Stimulated activated CD4-positive, alpha-beta T cell treated with anti-CD3 and anti-CD28 coated beads, Interleukin-15, amount 100 ng/mL, for 24 hours (primary cell): ENCODE measurements at regions not wholly inside any gene's neighbourhood (a gene's known extent, or its start where the extent isn't known, plus 50 kb on each side); places are given as distances from the start of the nearest gene placed in this dataset.
A peak's percentile ranks its signal among the peaks of the same experiment; 100 is the strongest.
"Not testable (repeated sequence)": the region's sequence is repeated elsewhere in the genome, so short reads cannot be mapped to it uniquely, and the experiment has no call there.

Source experiments
- DNase-seq: peaks from one replicate; pipeline ENCODE4 v3.0.0-alpha.2; 2020

- no peak for DNase-seq
Measured at GRCh38 chr3:188974856-188975599, 196.7 kb upstream of the TPRG1 start.

- no peak for DNase-seq
Measured at GRCh38 chr3:188975600-188976314, 196.0 kb upstream of the TPRG1 start.

GRCh38 chr3:188976407-188976806 lies 195.4 kb upstream of the TPRG1 start:
- no peak for DNase-seq

GRCh38 chr3:188978421-188979171 lies 193.2 kb upstream of the TPRG1 start:
- DNase-seq = no peak

GRCh38 chr3:188979248-188979647 lies 192.5 kb upstream of the TPRG1 start:
- DNase-seq = no peak

GRCh38 chr3:188979669-188980310 lies 192.0 kb upstream of the TPRG1 start:
- no peak for DNase-seq

GRCh38 chr3:188993181-188993580 lies 178.6 kb upstream of the TPRG1 start:
- DNase-seq = no peak

GRCh38 chr3:189001559-189001958 lies 170.2 kb upstream of the TPRG1 start:
- DNase-seq = no peak

- no peak for DNase-seq
Measured at GRCh38 chr3:189003410-189003809, 168.4 kb upstream of the TPRG1 start.

- no peak for DNase-seq
Measured at GRCh38 chr3:189013224-189013888, 158.4 kb upstream of the TPRG1 start.

GRCh38 chr3:189014526-189014925 lies 157.2 kb upstream of the TPRG1 start:
- DNase-seq = no peak

GRCh38 chr3:189022576-189023466 lies 148.9 kb upstream of the TPRG1 start:
- not testable (repeated sequence) for DNase-seq

GRCh38 chr3:189025866-189026265 lies 145.9 kb upstream of the TPRG1 start:
- no peak for DNase-seq

- no peak for DNase-seq
Measured at GRCh38 chr3:189027626-189028155, 144.1 kb upstream of the TPRG1 start.

- DNase-seq = peak; percentile 19
Measured at GRCh38 chr3:189038773-189039745, 132.7 kb upstream of the TPRG1 start.

GRCh38 chr3:189040656-189041335 lies 131.0 kb upstream of the TPRG1 start:
- no peak for DNase-seq

GRCh38 chr3:189041482-189042090 lies 130.2 kb upstream of the TPRG1 start:
- DNase-seq = peak; percentile 85

- no peak for DNase-seq
Measured at GRCh38 chr3:189042832-189043231, 128.9 kb upstream of the TPRG1 start.
